GM12878 (cell line): ENCODE measurements at regions not wholly inside any gene's neighbourhood (a gene's known extent, or its start where the extent isn't known, plus 50 kb on each side); places are given as distances from the start of the nearest gene placed in this dataset.

Experiments
- ATAC-seq: fragments of 200-7000 bp; cut with Tn5 transposase; 3 replicates; pipeline ENCODE4 v1.9.1; 2020; ENCODE audit warnings: mild to moderate bottlenecking, moderate library complexity
- BruUV-seq: library from RNA; stranded (reverse); fragments of 400-500 nt; replicated peaks from 2 replicates; lab custom pipeline; 2021; lab: Mats Ljungman, UMichigan
- CTCF ChIA-PET: fragments of 300-600 bp; sonication (Branson Sonifier 250); formaldehyde crosslinking; extraction: SDS; loops from one replicate; lab custom pipeline; 2021; ENCODE audit warnings: inconsistent platforms; lab: Yijun Ruan, JAX
- POLR2A ChIA-PET: fragments of 350-600 bp; formaldehyde crosslinking; extraction: SDS; loops from one replicate; lab custom pipeline; 2021; ENCODE audit warnings: inconsistent platforms; lab: Charles Lee
- RAD21 ChIA-PET: fragments of 300-600 bp; sonication (Branson Sonifier 250); formaldehyde crosslinking; loops from one replicate; lab custom pipeline; 2023; ENCODE audit warnings: antibody characterized with exemption; ENCODE audit not compliant: unreplicated experiment; lab: Charles Lee
- SMC1A ChIA-PET: fragments of 300-600 bp; sonication (Branson Sonifier 250); formaldehyde crosslinking; loops from one replicate; lab custom pipeline; 2023; ENCODE audit not compliant: unreplicated experiment, uncharacterized antibody; lab: Charles Lee
- DNase-seq: peaks from one replicate; pipeline ENCODE4 v3.0.0-alpha.2; 2011; ENCODE audit warnings: low read depth, low spot score
- FAIRE-seq: peaks from 3 replicates; lab custom pipeline; 2011; peaks lifted over from hg19 to GRCh38; lab: Jason Lieb, UNC
- H2AFZ ChIP-seq: 2 replicates; pipeline ENCODE4 v1.6.0; 2011; ENCODE audit warnings: low read depth, low read length, control low read depth; ENCODE audit not compliant: control insufficient read depth
- H3K27ac ChIP-seq: 2 replicates; pipeline ENCODE4 v1.5.1; 2011; ENCODE audit warnings: control low read depth; ENCODE audit not compliant: control insufficient read depth, insufficient read depth
- H3K27me3 ChIP-seq, 2 experiments: replicated peaks in 1 of 2; 2 replicates each; pipeline versions ENCODE4 v1.6.0 to v1.6.1; 2011; ENCODE audit warnings: low read length in 1 of 2; ENCODE audit not compliant: control insufficient read depth in 2 of 2, insufficient read depth in 2 of 2
- H3K36me3 ChIP-seq, 2 experiments: 2 replicates each; pipeline ENCODE4 v1.5.1; 2011; ENCODE audit warnings: low read length in 1 of 2; ENCODE audit not compliant: control insufficient read depth in 2 of 2, insufficient read depth in 2 of 2
- H3K4me1 ChIP-seq: 2 replicates; pipeline ENCODE4 v1.6.1; 2011; ENCODE audit warnings: mild to moderate bottlenecking, low read length, moderate library complexity, mixed read lengths; ENCODE audit not compliant: control insufficient read depth, insufficient read depth
- H3K4me2 ChIP-seq: 2 replicates; pipeline ENCODE4 v1.6.0; 2011; ENCODE audit warnings: control low read depth; ENCODE audit not compliant: control insufficient read depth, insufficient read depth
- H3K4me3 ChIP-seq: fragments of 200-600 bp; sonication (generic); 2 replicates; pipeline ENCODE4 v1.5.1; 2016
- H3K79me2 ChIP-seq: 2 replicates; pipeline ENCODE4 v1.6.0; 2011; ENCODE audit warnings: low read length; ENCODE audit not compliant: control insufficient read depth, insufficient read depth
- H3K9ac ChIP-seq: 2 replicates; pipeline ENCODE4 v1.8.0; 2011; ENCODE audit warnings: low read length, control low read depth, mixed read lengths; ENCODE audit not compliant: control insufficient read depth, insufficient read depth
- H3K9me3 ChIP-seq: replicated peaks from 3 replicates; pipeline ENCODE4 v1.5.1; 2011; ENCODE audit warnings: mild to moderate bottlenecking, low read length; ENCODE audit not compliant: control insufficient read depth, insufficient read depth
- H4K20me1 ChIP-seq: 2 replicates; pipeline ENCODE4 v1.6.0; 2011; ENCODE audit not compliant: control insufficient read depth, insufficient read depth
- BACH1 ChIP-seq: fragments of 450-650 bp; IDR thresholded peaks from 2 replicates; pipeline ENCODE4 v1.6.1; 2017; ENCODE audit warnings: mild to moderate bottlenecking, borderline replicate concordance
- BCLAF1 ChIP-seq: fragments of 450-650 bp; IDR thresholded peaks from 2 replicates; pipeline ENCODE4 v1.6.1; 2017; ENCODE audit warnings: antibody characterized with exemption, mild to moderate bottlenecking, moderate library complexity
- CEBPZ ChIP-seq: fragments of 150-350 bp; IDR thresholded peaks from 2 replicates; pipeline ENCODE4 v1.6.1; 2016; ENCODE audit warnings: low read depth, low read length
- DPF2 ChIP-seq: fragments of 450-650 bp; IDR thresholded peaks from 2 replicates; pipeline ENCODE4 v1.6.1; 2017; ENCODE audit warnings: mild to moderate bottlenecking
- E2F8 ChIP-seq: fragments of 450-650 bp; IDR thresholded peaks from 2 replicates; pipeline ENCODE4 v1.6.1; 2018; ENCODE audit warnings: mild to moderate bottlenecking, low read depth, moderate library complexity; ENCODE audit not compliant: partially characterized antibody
- FOXK2 ChIP-seq: fragments of 450-650 bp; IDR thresholded peaks from 2 replicates; pipeline ENCODE4 v1.6.1; 2017; ENCODE audit warnings: mild to moderate bottlenecking, moderate library complexity
- FOXM1 ChIP-seq: IDR thresholded peaks from 2 replicates; pipeline ENCODE4 v1.6.1; 2012; ENCODE audit warnings: low read depth, mild to moderate bottlenecking, inconsistent platforms, low read length, moderate library complexity
- HCFC1 ChIP-seq: fragments of 150-350 bp; IDR thresholded peaks from 2 replicates; pipeline ENCODE4 v1.6.1; 2014; ENCODE audit warnings: low read length
- LARP7 ChIP-seq: fragments of 450-650 bp; IDR thresholded peaks from 2 replicates; pipeline ENCODE4 v1.6.1; 2017; ENCODE audit warnings: mild to moderate bottlenecking
- MEF2A ChIP-seq: IDR thresholded peaks from 2 replicates; pipeline ENCODE4 v1.6.1; 2011; ENCODE audit warnings: low read depth, mild to moderate bottlenecking, low read length, moderate library complexity; ENCODE audit not compliant: insufficient read depth
- NBN ChIP-seq: fragments of 450-650 bp; IDR thresholded peaks from 2 replicates; pipeline ENCODE4 v1.6.1; 2016
- NRF1 ChIP-seq: conservative IDR thresholded peaks from 2 replicates; pipeline ENCODE4 v1.6.1; 2011; ENCODE audit warnings: mild to moderate bottlenecking, low read depth, low read length, improper control_type of control experiment
- PAX5 ChIP-seq: IDR thresholded peaks from 2 replicates; pipeline ENCODE4 v1.6.1; 2011; ENCODE audit warnings: low read depth, low read length, borderline replicate concordance
- PBX3 ChIP-seq: IDR thresholded peaks from 2 replicates; pipeline ENCODE4 v1.6.1; 2011; ENCODE audit warnings: mild to moderate bottlenecking, low read depth, low read length, moderate library complexity; ENCODE audit not compliant: insufficient replicate concordance
- TBL1XR1 ChIP-seq: IDR thresholded peaks from 2 replicates; pipeline ENCODE4 v1.6.1; 2012; ENCODE audit warnings: low read depth, low read length, improper control_type of control experiment
- WGBS: methylation state at CpG from one replicate; pipeline ENCODE4 v1.1.6; 2016; ENCODE audit warnings: low lambda C conversion rate; ENCODE audit not compliant: insufficient replicate concordance, insufficient coverage; ENCODE audit errors: missing lambda C conversion rate; 5-methylcytosine and 5-hydroxymethylcytosine counted together
- in situ Hi-C: fragments of 300-500 bp; cut with MboI; formaldehyde crosslinking; loops from 9 replicates; pipeline ENCODE4 v1.14.3; 2018; ENCODE audit warnings: mixed read lengths
- intact Hi-C: fragments of 100-400 bp; cut with micrococcal nuclease; formaldehyde crosslinking; loops from one replicate; pipeline ENCODE4 v1.14.2; 2022; ENCODE audit not compliant: unreplicated experiment

GRCh38 chr11:45500451-45500850 is 165.0 kb downstream of the CHST1 start:
- DNase-seq, result no peak
- WGBS, result 1% methylated on average over 6 of the region's 6 CpGs
- CTCF ChIA-PET, result no interaction called here

More at GRCh38 chr11:45500451-45500850, 165.0 kb downstream of the CHST1 start:
- no TSS peak for BruUV-seq
- ATAC-seq, result no peak
- ChIA-PET POLR2A (no interaction called here), SMC1A (no interaction called here), RAD21 (no interaction called here)
- Histone ChIP-seq H3K9ac (no peak overlapping the region), H3K9me3 (no peaks in the 10 kb centered on the region; the same call in 2 of the 3 replicates), H3K36me3 (no peaks in the 10 kb centered on the region), H3K27me3 (no peaks in the 10 kb centered on the region; a peak in 1 of 4 replicates), H2AFZ (no peak overlapping the region), H4K20me1 (no peaks in the 10 kb centered on the region), H3K79me2 (no peaks in the 10 kb centered on the region), H3K4me1 (no peaks in the 10 kb centered on the region), H3K4me2 (no peak overlapping the region), H3K27ac (no peak overlapping the region), H3K4me3 (no peak overlapping the region)
- no peak for TF ChIP-seq FOXK2
- TF ChIP-seq DPF2, result no peak
- no peak for TF ChIP-seq PBX3
- TF ChIP-seq NRF1, result no peak
- TF ChIP-seq PAX5, result no peak
- TF ChIP-seq HCFC1, result no peak
- no peak for TF ChIP-seq E2F8
- no peak for TF ChIP-seq CEBPZ
- no peak for TF ChIP-seq LARP7
- TF ChIP-seq BACH1, result no peak
- TF ChIP-seq NBN, result no peak
- TF ChIP-seq BCLAF1, result no peak
- TF ChIP-seq MEF2A, result no peak
- TF ChIP-seq TBL1XR1, result no peak
- no peak for TF ChIP-seq FOXM1
- FAIRE-seq, result no peak
- in situ Hi-C loops (no loop called here), intact Hi-C loops (no loop called here)
